ENCODE measurements at regions not wholly inside any gene's neighbourhood (a gene's known extent, or its start where the extent isn't known, plus 50 kb on each side); places are given as distances from the start of the nearest gene placed in this dataset.

- Histone ChIP-seq H3K27me3 (no peaks in the 10 kb centered on the region), H3K9me3 (no peaks in the 10 kb centered on the region), H3K4me1 (no peaks in the 10 kb centered on the region), H3K36me3 (no peaks in the 10 kb centered on the region), H3K27ac (no peak overlapping the region), H3K4me3 (no peak overlapping the region)
- intact Hi-C loops (cut with DNase I), result no loop called here
- TF ChIP-seq POLR2A (IDR thresholded peaks at IDR 0.05), result no peak
- TF ChIP-seq, protein P1, sequence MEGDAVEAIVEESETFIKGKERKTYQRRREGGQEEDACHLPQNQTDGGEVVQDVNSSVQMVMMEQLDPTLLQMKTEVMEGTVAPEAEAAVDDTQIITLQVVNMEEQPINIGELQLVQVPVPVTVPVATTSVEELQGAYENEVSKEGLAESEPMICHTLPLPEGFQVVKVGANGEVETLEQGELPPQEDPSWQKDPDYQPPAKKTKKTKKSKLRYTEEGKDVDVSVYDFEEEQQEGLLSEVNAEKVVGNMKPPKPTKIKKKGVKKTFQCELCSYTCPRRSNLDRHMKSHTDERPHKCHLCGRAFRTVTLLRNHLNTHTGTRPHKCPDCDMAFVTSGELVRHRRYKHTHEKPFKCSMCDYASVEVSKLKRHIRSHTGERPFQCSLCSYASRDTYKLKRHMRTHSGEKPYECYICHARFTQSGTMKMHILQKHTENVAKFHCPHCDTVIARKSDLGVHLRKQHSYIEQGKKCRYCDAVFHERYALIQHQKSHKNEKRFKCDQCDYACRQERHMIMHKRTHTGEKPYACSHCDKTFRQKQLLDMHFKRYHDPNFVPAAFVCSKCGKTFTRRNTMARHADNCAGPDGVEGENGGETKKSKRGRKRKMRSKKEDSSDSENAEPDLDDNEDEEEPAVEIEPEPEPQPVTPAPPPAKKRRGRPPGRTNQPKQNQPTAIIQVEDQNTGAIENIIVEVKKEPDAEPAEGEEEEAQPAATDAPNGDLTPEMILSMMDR (IDR thresholded peaks at IDR 0.05), result no peak
- ATAC-seq (no peak), DNase-seq (no peak)
- WGBS (ENCODE audit: insufficient coverage, low coverage, low lambda C conversion rate, missing lambda C conversion rate), result 83% methylated on average over 7 of the region's 8 CpGs
Observed at GRCh38 chr13:111905609-111905945, 161.4 kb upstream of the SOX1 start.

DNA sequence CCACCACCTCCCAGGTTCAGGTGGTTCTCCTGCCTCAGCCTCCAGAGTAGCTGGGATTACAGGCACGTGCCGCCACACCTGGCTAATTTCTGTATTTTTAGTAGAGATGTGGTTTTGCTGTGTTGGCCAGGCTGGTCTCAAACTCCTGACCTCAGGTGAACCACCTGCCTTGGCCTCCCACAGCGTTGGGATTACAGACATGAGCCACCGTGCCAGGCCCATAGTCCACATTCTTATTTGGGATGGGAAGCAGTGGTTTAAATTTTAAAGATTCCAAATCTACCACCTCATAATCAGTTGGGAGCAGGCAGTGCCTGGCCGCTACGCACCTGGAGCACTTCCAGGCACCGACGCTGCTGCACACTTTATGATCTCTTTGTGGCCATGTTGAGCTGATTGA is 160.6 kb upstream of the SOX1 start:
- TF ChIP-seq POLR2A (IDR thresholded peaks at IDR 0.05), result no peak
- Histone ChIP-seq H3K4me3 (no peak overlapping the region), H3K9me3 (no peaks in the 10 kb centered on the region), H3K27ac (no peak overlapping the region), H3K4me1 (no peaks in the 10 kb centered on the region), H3K27me3 (no peaks in the 10 kb centered on the region), H3K36me3 (no peaks in the 10 kb centered on the region)
- ATAC-seq (no peak), DNase-seq (no peak)
- 90% methylated on average over 7 of the region's 8 CpGs for WGBS (ENCODE audit: insufficient coverage, low coverage, low lambda C conversion rate, missing lambda C conversion rate)
- intact Hi-C loops (cut with DNase I), result no loop called here

DNA sequence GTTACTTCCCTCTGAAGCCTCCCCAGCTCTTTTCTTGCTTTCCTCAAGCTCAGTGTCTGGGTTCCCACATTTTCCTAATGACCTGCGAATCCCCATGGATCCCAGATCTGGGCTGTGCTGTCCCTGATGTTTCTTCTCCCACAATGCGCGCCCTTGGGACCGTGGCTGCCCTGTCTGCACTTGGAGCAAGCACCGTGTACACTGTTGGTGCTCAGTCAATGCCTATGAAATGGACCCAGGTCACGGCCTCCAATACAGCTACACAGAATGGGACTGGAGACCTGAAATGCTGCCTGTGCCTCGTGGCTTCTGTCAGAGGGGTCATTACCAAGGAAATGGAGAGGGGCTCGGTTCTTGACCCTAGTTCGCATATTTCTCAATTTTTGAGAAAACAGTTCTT is 160.1 kb upstream of the SOX1 start:
- Histone ChIP-seq H3K4me1 (no peaks in the 10 kb centered on the region), H3K27me3 (no peaks in the 10 kb centered on the region), H3K4me3 (no peak overlapping the region), H3K27ac (no peak overlapping the region), H3K9me3 (no peaks in the 10 kb centered on the region), H3K36me3 (no peaks in the 10 kb centered on the region)
- TF ChIP-seq POLR2A (IDR thresholded peaks at IDR 0.05), result no peak
- TF ChIP-seq, protein P1 (IDR thresholded peaks at IDR 0.05), result no peak
- no peak for DNase-seq
- intact Hi-C loops (cut with DNase I), result no loop called here
- WGBS (ENCODE audit: insufficient coverage, low coverage, low lambda C conversion rate, missing lambda C conversion rate), result 75% methylated on average over 8 of the region's 9 CpGs
- no peak for ATAC-seq

DNA sequence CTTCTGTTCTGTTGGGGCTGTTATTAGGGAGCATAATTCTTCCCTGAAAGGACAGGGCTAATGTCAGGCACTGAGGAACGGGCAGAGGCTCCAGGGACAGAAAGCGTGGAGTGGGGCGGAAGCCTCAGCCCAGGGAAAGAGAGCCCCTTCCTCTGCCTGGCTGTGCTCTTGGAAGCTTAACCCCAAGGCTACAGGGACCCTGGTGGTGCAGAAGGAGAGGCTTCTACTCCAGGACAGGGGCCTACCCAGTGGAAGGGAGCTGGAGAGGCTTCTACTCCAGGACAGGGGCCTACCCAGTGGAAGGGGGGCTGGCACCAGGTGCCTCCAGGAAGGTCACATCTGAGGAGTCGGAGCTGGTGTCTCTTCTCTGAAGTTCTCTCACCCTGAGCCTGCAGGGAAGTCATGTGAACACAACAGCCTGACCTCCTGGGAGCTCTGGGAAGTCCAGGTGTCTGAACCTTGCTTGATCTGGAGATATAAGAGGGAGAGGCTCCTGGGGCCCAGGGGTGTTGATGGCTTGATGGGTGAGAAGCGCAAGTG is 159.5 kb upstream of the SOX1 start:
- no peaks in the 10 kb centered on the region for H3K36me3 ChIP-seq
- H3K4me1 ChIP-seq, result no peaks in the 10 kb centered on the region
- no peaks in the 10 kb centered on the region for H3K9me3 ChIP-seq
- no peak for ATAC-seq
- no peak for DNase-seq
- no peak for TF ChIP-seq POLR2A (IDR thresholded peaks at IDR 0.05)
- TF ChIP-seq, protein P1 (IDR thresholded peaks at IDR 0.05), result no peak
- intact Hi-C loops (cut with DNase I), result no loop called here
- H3K27me3 ChIP-seq, result no peaks in the 10 kb centered on the region
- WGBS (ENCODE audit: insufficient coverage, low coverage, low lambda C conversion rate, missing lambda C conversion rate), result 74% methylated on average over 5 of the region's 5 CpGs
- H3K4me3 ChIP-seq, result no peak overlapping the region
- H3K27ac ChIP-seq, result no peak overlapping the region

GRCh38 chr13:111908361-111908760 is 158.6 kb upstream of the SOX1 start:
- peak in 1 of 3 donors; percentile 23 for DNase-seq
- no peaks in the 10 kb centered on the region for H3K27me3 ChIP-seq
- H3K4me3 ChIP-seq, result no peak overlapping the region
- 70% methylated on average over 6 of the region's 13 CpGs for WGBS (ENCODE audit: insufficient coverage, low coverage, low lambda C conversion rate, missing lambda C conversion rate)
- no peaks in the 10 kb centered on the region for H3K4me1 ChIP-seq
- no peak for TF ChIP-seq POLR2A (IDR thresholded peaks at IDR 0.05)
- TF ChIP-seq, protein P1 (IDR thresholded peaks at IDR 0.05), result no peak
- no peaks in the 10 kb centered on the region for H3K36me3 ChIP-seq
- H3K9me3 ChIP-seq, result no peaks in the 10 kb centered on the region
- intact Hi-C loops (cut with DNase I), result no loop called here
- H3K27ac ChIP-seq, result no peak overlapping the region
- ATAC-seq, result no peak
